ENCODE measurements at regions not wholly inside any gene's neighbourhood (a gene's known extent, or its start where the extent isn't known, plus 50 kb on each side); places are given as distances from the start of the nearest gene placed in this dataset.

DNA sequence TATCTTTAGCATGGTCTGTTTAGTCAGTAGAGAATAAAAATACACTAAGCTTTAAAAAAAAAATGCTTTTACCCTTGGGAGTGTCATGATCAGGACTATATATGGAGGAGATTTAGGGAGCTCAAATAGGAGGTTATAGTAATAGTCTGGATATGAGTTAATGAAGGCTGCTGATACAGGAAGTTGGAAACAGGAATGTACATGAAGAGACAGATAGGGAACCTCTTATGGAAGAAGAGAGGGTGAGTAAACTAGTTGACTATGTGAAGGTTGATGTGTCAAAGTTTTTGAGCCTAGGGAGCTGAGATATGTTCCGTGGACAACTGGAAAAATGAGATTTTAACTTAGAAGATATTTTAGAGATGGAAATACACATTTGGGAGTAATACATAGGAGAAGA is 472.0 kb upstream of the FZD8 start:
- ChIA-PET CTCF (no interaction called here), POLR2A (ENCODE audit: low non-redundant PET) (no interaction called here)
- H3K27ac ChIP-seq (ENCODE audit: low read depth, low read length, poor library complexity, severe bottlenecking): no peak overlapping the region
- no peak for DNase-seq (ENCODE audit: low spot score)
- H3K36me3 ChIP-seq (ENCODE audit: insufficient read depth, low read length, poor library complexity, severe bottlenecking): no peaks in the 10 kb centered on the region
- BruUV-seq (replicated peaks): no TSS peak
- no peak overlapping the region for H3K4me3 ChIP-seq (ENCODE audit: low read depth, low read length, poor library complexity, severe bottlenecking)
- no peaks in the 10 kb centered on the region for H3K4me1 ChIP-seq (ENCODE audit: insufficient read depth, low read length, poor library complexity, severe bottlenecking)
- intact Hi-C loops (cut with micrococcal nuclease; ENCODE audit: unreplicated experiment): no loop called here
- no peaks in the 10 kb centered on the region for H3K27me3 ChIP-seq (replicated peaks; ENCODE audit: insufficient read depth, low read depth, low read length, poor library complexity)
- TF ChIP-seq CTCF (conservative IDR thresholded peaks at IDR 0.05; ENCODE audit: low read depth, low read length) (no peak), EZH2 (IDR thresholded peaks at IDR 0.05; ENCODE audit: borderline replicate concordance, low read depth, low read length, poor library complexity, severe bottlenecking) (no peak)
- no peaks in the 10 kb centered on the region for H3K9me3 ChIP-seq (ENCODE audit: low read depth, low read length, poor library complexity, severe bottlenecking)

DNA sequence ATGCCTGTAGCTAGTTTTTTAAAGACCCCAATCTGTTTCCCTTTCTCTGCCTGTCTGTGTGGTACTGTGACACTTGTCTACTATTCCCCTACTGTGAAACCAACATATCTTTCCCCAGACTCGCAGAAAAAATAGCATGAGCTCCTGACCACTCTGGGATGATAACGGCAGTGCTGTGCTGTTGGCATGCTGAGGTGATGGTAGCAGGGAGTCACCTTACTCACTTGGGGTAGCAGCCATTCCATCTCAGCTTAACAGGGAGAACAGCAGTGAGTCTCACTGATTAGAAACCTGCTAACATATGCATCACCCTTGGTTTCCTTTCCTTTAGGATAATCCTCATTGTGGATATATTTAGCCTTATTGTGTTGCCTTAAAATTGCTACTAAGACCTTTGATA is 469.6 kb upstream of the FZD8 start:
- no peak for DNase-seq (ENCODE audit: low spot score)
- CTCF ChIA-PET: no interaction called here
- no peaks in the 10 kb centered on the region for H3K27me3 ChIP-seq (replicated peaks; ENCODE audit: insufficient read depth, low read depth, low read length, poor library complexity)

GRCh38 chr10:36110097-36110496 is 468.0 kb upstream of the FZD8 start:
- H3K36me3 ChIP-seq (ENCODE audit: insufficient read depth, low read length, poor library complexity, severe bottlenecking): no peaks in the 10 kb centered on the region
- H3K27me3 ChIP-seq (replicated peaks; ENCODE audit: insufficient read depth, low read depth, low read length, poor library complexity): no peaks in the 10 kb centered on the region
- no peak overlapping the region for H3K4me3 ChIP-seq (ENCODE audit: low read depth, low read length, poor library complexity, severe bottlenecking)
- no TSS peak for BruUV-seq (replicated peaks)
- H3K9me3 ChIP-seq (ENCODE audit: low read depth, low read length, poor library complexity, severe bottlenecking): no peaks in the 10 kb centered on the region
- H3K4me1 ChIP-seq (ENCODE audit: insufficient read depth, low read length, poor library complexity, severe bottlenecking): no peaks in the 10 kb centered on the region
- CTCF ChIA-PET: no interaction called here
- DNase-seq (ENCODE audit: low spot score): no peak
- intact Hi-C loops (cut with micrococcal nuclease; ENCODE audit: unreplicated experiment): no loop called here
- POLR2A ChIA-PET (ENCODE audit: low non-redundant PET): no interaction called here
- TF ChIP-seq EZH2 (IDR thresholded peaks at IDR 0.05; ENCODE audit: borderline replicate concordance, low read depth, low read length, poor library complexity, severe bottlenecking) (no peak), CTCF (conservative IDR thresholded peaks at IDR 0.05; ENCODE audit: low read depth, low read length) (no peak)
- no peak overlapping the region for H3K27ac ChIP-seq (ENCODE audit: low read depth, low read length, poor library complexity, severe bottlenecking)

More for the DNA sequence above, 469.6 kb upstream of the FZD8 start:
- H3K27ac ChIP-seq (ENCODE audit: low read depth, low read length, poor library complexity, severe bottlenecking): no peak overlapping the region
- no peaks in the 10 kb centered on the region for H3K36me3 ChIP-seq (ENCODE audit: insufficient read depth, low read length, poor library complexity, severe bottlenecking)
- POLR2A ChIA-PET (ENCODE audit: low non-redundant PET): no interaction called here
- H3K9me3 ChIP-seq (ENCODE audit: low read depth, low read length, poor library complexity, severe bottlenecking): no peaks in the 10 kb centered on the region
- BruUV-seq (replicated peaks): no TSS peak
- TF ChIP-seq EZH2 (IDR thresholded peaks at IDR 0.05; ENCODE audit: borderline replicate concordance, low read depth, low read length, poor library complexity, severe bottlenecking): no peak
- no peak for TF ChIP-seq CTCF (conservative IDR thresholded peaks at IDR 0.05; ENCODE audit: low read depth, low read length)
- no peaks in the 10 kb centered on the region for H3K4me1 ChIP-seq (ENCODE audit: insufficient read depth, low read length, poor library complexity, severe bottlenecking)
- no peak overlapping the region for H3K4me3 ChIP-seq (ENCODE audit: low read depth, low read length, poor library complexity, severe bottlenecking)
- intact Hi-C loops (cut with micrococcal nuclease; ENCODE audit: unreplicated experiment): no loop called here

Data from A673 (cell line).